ENCODE measurements at regions not wholly inside any gene's neighbourhood (a gene's known extent, or its start where the extent isn't known, plus 50 kb on each side); places are given as distances from the start of the nearest gene placed in this dataset.
"Not testable (repeated sequence)": the region's sequence is repeated elsewhere in the genome, so short reads cannot be mapped to it uniquely, and the experiment has no call there.

DNA sequence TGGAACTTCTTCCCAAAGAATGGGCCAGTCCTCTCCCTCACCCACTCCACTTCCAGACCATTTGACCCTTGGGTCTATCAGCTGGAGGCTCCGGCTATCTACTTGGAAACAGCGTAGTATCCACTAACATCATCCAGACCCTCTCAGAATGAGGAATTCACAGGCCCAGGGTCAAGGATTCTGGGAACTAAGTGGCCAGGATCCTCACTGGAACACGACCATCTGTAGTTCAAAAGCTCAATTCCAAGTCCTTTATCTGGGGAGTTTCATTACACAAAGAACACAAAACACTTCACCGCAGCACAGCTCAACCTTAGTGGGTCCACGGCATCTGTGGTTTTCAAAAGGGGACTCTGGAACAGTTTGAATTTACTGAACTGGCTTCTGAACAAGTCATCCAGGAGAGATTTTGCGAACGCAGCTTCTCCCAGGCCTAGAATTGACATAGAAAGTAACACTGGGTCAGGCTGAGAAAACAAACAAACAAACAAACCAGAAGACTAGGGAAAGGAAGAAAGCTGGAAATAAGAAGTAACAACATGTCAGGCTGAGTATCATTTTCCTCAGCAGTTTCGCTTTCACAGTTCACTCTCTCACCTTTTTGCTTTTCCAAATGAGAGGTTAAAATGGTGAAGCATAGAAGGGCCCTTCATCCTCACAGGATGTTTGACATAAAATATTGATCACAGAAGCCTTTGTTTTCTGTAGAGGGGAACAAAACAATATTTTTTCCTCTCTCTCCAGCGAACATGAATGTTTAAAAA lies 57.6 kb upstream of the USP6NL start:
- DNase-seq (ENCODE audit: low read depth in 2 of 3, low spot score in 2 of 3): no peak

GRCh38 chr10:11667756-11668155 lies 56.3 kb upstream of the USP6NL start:
- DNase-seq (ENCODE audit: low read depth in 2 of 3, low spot score in 2 of 3): no peak

DNA sequence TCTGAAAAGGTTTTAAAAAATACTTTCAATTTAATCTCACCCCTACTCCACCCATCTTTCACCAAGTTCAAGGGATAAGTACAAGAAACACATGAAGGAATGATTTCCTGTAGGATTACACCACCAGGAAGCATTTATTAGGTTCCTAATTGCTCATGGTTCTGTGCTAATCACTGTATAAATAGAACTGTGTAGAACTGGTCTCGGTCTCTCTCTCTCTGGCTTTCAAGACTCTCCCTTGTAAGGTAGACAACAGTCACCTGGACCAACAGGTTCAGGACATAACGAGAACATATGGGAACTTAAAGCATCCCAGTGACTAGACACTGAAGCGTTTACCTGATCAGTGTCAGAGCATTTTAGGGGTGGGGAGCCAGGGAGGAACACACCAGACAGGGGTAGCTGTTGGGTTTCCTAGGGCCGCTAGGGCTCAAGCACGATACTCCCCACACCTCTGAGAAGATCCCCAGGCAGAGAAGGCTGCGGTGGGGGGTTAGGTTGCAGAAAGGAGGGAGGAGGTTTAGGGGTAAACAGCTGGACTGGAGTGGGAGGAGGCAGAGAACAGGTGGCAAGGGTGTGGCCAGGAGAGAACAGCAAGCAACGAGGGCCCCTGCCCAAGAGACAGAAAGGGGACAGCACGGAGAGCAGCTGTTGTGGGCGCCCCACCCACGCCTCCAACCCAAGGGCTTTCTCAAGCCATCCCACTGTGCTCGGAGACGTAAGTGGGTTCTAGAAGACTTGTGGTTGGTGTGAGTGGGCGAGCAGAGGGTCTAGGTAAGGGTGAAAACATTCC lies 52.5 kb upstream of the USP6NL start:
- DNase-seq (ENCODE audit: low read depth in 2 of 3, low spot score in 2 of 3): no peak

GRCh38 chr10:11663126-11663515 lies 51.7 kb upstream of the USP6NL start:
- DNase-seq (ENCODE audit: low read depth in 2 of 3, low spot score in 2 of 3): not testable (repeated sequence)

- no peak for DNase-seq (ENCODE audit: low read depth in 2 of 3, low spot score in 2 of 3)
Observed at GRCh38 chr10:11661441-11661840, 50.0 kb upstream of the USP6NL start.

All from activated CD8-positive, alpha-beta memory T cell treated with anti-CD3 and anti-CD28 coated beads for 48 hours (primary cell).